Astrocyte of the cerebellum (primary cell): ENCODE measurements at regions not wholly inside any gene's neighbourhood (a gene's known extent, or its start where the extent isn't known, plus 50 kb on each side); places are given as distances from the start of the nearest gene placed in this dataset.
A peak's percentile ranks its signal among the peaks of the same experiment; 100 is the strongest.

Source experiments
- DNase-seq: peaks from one replicate; pipeline ENCODE4 v3.0.0-alpha.2; 2011; ENCODE audit warnings: low read depth
- H3K4me3 ChIP-seq: 2 replicates; pipeline ENCODE4 v1.5.1; 2011; ENCODE audit warnings: mild to moderate bottlenecking, low read depth, low read length, moderate library complexity
- CTCF ChIP-seq: IDR thresholded peaks from 2 replicates; pipeline ENCODE4 v1.5.1; 2012; ENCODE audit warnings: low read length, low read depth, moderate library complexity, mild to moderate bottlenecking; ENCODE audit errors: missing control alignments
- in situ Hi-C: cut with HindIII; loops from 2 replicates; pipeline ENCODE4 v1.10.0; 2017; ENCODE audit warnings: low sequenced_read_pairs

DNA sequence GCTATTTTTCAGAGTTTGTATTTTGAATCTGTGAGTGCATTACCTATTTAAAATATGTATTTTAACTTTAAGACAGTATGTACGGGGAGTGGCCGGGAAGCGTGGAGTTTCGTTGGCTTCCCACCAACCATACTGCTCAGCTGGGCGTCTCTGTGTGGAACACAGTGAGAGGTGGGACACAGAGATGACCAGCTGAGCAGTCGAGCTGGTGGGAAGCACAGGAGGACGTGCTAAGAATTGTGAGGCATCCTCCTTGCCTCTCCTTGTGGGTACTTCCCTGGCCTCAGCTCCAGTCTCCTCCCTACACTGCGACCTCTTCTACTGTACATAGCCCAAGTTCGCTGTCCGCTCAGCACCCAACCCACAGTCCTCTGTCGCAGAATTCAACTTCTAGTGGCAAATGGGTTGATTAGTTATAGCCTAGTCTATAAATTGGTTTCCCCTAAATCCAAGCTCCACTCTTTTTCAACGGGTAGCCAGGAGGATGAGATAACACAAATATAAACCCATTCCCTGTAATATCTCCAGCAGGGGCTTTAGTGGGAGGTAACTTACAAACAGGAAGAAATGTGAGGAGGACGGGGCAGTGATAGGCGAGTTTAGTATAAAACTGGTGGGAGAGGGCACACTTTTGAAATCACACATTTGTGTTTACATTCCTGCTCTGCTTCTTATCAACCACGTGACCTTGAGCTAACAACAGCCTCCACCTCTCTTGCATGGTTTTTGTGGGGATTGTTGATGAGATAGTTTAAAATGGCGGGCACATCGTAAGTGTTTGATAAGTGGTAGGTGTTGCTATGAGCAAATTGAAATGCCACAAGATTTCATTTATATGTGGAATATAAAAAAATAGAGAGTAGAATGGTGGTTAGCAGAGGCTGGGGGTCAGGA lies 211.9 kb upstream of the HS3ST3A1 start:
- in situ Hi-C loops: no loop called here
- H3K4me3 ChIP-seq: no peak overlapping the region
- TF ChIP-seq CTCF: no peak
- DNase-seq: no peak

GRCh38 chr17:13822700-13823099 lies 221.0 kb upstream of the HS3ST3A1 start:
- no peak for TF ChIP-seq CTCF
- no peak for DNase-seq
- in situ Hi-C loops: no loop called here
- no peak overlapping the region for H3K4me3 ChIP-seq

DNA sequence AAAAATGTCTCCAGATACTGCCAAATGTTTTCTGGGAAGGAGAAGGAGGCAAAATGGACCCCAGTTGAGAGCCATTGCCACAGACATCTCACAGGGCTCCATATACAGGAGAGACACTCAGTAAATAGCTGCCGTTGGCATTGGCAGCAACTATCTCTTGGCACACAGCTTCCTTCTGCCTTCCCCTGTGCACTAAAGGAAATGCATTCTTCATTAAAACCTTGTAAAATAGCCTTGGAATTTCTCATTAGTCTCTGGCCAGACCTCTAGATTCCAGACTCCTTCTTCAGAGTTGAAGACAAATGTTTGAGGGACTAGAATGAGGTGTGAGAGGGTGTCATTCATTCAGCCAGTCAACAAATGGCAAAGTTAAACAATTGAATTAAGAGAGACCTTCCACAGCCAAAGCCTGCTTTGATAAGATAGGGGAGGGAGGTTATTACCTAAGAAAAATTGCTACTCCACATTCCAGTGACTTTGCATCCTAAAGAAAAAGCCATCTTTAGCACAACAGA lies 223.9 kb upstream of the HS3ST3A1 start:
- H3K4me3 ChIP-seq: no peak overlapping the region
- TF ChIP-seq CTCF: no peak
- in situ Hi-C loops: no loop called here
- no peak for DNase-seq

DNA sequence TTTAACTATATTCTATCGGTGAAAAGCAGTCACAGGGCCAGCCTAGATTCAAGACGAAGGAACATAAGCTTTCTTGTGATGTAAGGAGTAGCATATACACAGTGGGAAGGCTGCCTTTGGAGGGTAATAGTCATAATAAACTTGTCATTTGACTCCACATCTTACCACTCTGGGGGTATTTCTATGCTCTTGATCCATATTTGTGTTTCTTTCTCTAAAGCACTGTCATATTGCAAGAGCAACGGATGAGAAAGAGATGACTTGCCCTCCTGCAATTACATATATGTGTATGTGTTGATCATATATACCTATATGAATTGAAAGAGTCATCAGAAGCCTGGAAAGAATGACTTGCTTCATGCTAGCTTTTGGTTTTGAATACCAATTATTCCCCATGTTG lies 225.4 kb upstream of the HS3ST3A1 start:
- DNase-seq: no peak
- in situ Hi-C loops: no loop called here
- no peak overlapping the region for H3K4me3 ChIP-seq
- no peak for TF ChIP-seq CTCF

DNA sequence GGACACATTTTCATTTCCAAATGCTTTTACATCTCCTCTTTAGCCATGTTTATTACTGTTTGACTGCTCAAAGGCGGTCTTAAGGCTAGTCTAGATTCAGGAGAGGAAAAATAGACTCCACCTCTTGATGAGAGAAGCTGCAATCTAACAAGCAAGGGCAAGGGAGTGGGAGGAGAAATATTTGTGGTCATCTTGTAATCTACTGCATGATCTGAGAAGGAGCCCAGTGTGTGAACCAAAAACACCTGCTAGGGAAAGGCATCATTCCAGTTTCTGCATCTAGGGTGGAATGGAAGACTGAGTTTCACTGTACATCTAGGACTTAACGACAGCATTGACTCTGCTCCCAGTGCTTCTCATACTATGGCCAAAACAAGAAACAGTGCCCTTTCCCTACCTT lies 232.2 kb upstream of the HS3ST3A1 start:
- no peak for TF ChIP-seq CTCF
- in situ Hi-C loops: no loop called here
- DNase-seq: peak; percentile 4
- H3K4me3 ChIP-seq: no peak overlapping the region

- DNase-seq: peak; percentile 22
- TF ChIP-seq CTCF: no peak
- in situ Hi-C loops: no loop called here
- no peak overlapping the region for H3K4me3 ChIP-seq
Measured at GRCh38 chr17:13835151-13835550, 233.4 kb upstream of the HS3ST3A1 start.
